ENCODE measurements at regions not wholly inside any gene's neighbourhood (a gene's known extent, or its start where the extent isn't known, plus 50 kb on each side); places are given as distances from the start of the nearest gene placed in this dataset.

GRCh38 chr15:89413877-89414276 lies 79.3 kb upstream of the POLG start:
- intact Hi-C loops (cut with DNase I): no loop called here
- Histone ChIP-seq H3K27me3 (peaks cover 97 to 100% of the 10 kb centered on the region in 2 donors), H3K36me3 (no peaks in the 10 kb centered on the region), H3K9me3 (no peaks in the 10 kb centered on the region), H3K4me3 (no peak overlapping the region), H3K27ac (no peak overlapping the region), H3K4me1 (peaks cover 10 to 11% of the 10 kb centered on the region in 2 donors)
- no peak for ATAC-seq
- DNase-seq: no peak
- no peak for TF ChIP-seq CTCF (IDR thresholded peaks at IDR 0.05)

GRCh38 chr15:89412905-89413411 lies 78.3 kb upstream of the POLG start:
- Histone ChIP-seq H3K9me3 (no peaks in the 10 kb centered on the region), H3K27me3 (peaks cover 98 to 100% of the 10 kb centered on the region in 2 donors), H3K27ac (no peak overlapping the region), H3K4me1 (peaks cover 10 to 20% of the 10 kb centered on the region in 2 donors), H3K4me3 (no peak overlapping the region), H3K36me3 (no peaks in the 10 kb centered on the region)
- no peak for DNase-seq
- ATAC-seq: no peak
- intact Hi-C loops (cut with DNase I): no loop called here
- TF ChIP-seq CTCF (IDR thresholded peaks at IDR 0.05): no peak

- DNase-seq (no peak), ATAC-seq (no peak)
- peaks cover 17 to 42% of the 10 kb centered on the region in 2 donors for H3K4me1 ChIP-seq
- no peak overlapping the region for H3K27ac ChIP-seq
- peaks cover 97 to 100% of the 10 kb centered on the region in 2 donors for H3K27me3 ChIP-seq
- H3K36me3 ChIP-seq: no peaks in the 10 kb centered on the region
- H3K9me3 ChIP-seq: no peaks in the 10 kb centered on the region
- intact Hi-C loops (cut with DNase I): no loop called here
- H3K4me3 ChIP-seq: no peak overlapping the region
- TF ChIP-seq CTCF (IDR thresholded peaks at IDR 0.05): no peak
Measured at GRCh38 chr15:89410039-89410435, 75.4 kb upstream of the POLG start.

- H3K4me1 ChIP-seq: peaks cover 17 to 42% of the 10 kb centered on the region in 2 donors
- no peak for DNase-seq
- no peak for TF ChIP-seq CTCF (IDR thresholded peaks at IDR 0.05)
- ATAC-seq: no peak
- H3K9me3 ChIP-seq: no peaks in the 10 kb centered on the region
- H3K36me3 ChIP-seq: no peaks in the 10 kb centered on the region
- no peak overlapping the region for H3K27ac ChIP-seq
- intact Hi-C loops (cut with DNase I): no loop called here
- H3K27me3 ChIP-seq: peaks cover 97 to 100% of the 10 kb centered on the region in 2 donors
- H3K4me3 ChIP-seq: peak overlapping the region in 1 of 2 donors; percentile 1
Measured at GRCh38 chr15:89409184-89410038, 74.8 kb upstream of the POLG start.

GRCh38 chr15:89408372-89409183 lies 74.0 kb upstream of the POLG start:
- H3K4me3 ChIP-seq: peak overlapping the region in 1 of 2 donors; percentile 1
- DNase-seq: no peak
- no peak for TF ChIP-seq CTCF (IDR thresholded peaks at IDR 0.05)
- H3K9me3 ChIP-seq: no peaks in the 10 kb centered on the region
- no peak overlapping the region for H3K27ac ChIP-seq
- peaks cover 17 to 42% of the 10 kb centered on the region in 2 donors for H3K4me1 ChIP-seq
- intact Hi-C loops (cut with DNase I): no loop called here
- H3K36me3 ChIP-seq: no peaks in the 10 kb centered on the region
- no peak for ATAC-seq
- H3K27me3 ChIP-seq: peaks cover 98 to 100% of the 10 kb centered on the region in 2 donors

Data from left lung (tissue), 4 donors.